SU-DHL-6 (cell line): ENCODE measurements at regions not wholly inside any gene's neighbourhood (a gene's known extent, or its start where the extent isn't known, plus 50 kb on each side); places are given as distances from the start of the nearest gene placed in this dataset.

Experiments used
- H2AFZ ChIP-seq: fragments of 200-600 bp; sonication (generic); 2 replicates; pipeline ENCODE4 v1.6.1; 2014; ENCODE audit warnings: low read depth, mild to moderate bottlenecking, moderate library complexity, mixed read lengths, antibody characterized with exemption, low read length; ENCODE audit not compliant: severe bottlenecking
- H3F3A ChIP-seq: fragments of 200-600 bp; shearing (Covaris generic); 2 replicates; pipeline ENCODE4 v1.6.0; 2016; ENCODE audit warnings: antibody characterized with exemption, mild to moderate bottlenecking; ENCODE audit not compliant: insufficient read depth
- H3K27ac ChIP-seq: fragments of 200-600 bp; sonication (generic); 2 replicates; pipeline ENCODE4 v1.5.1; 2016; ENCODE audit warnings: low read depth, mild to moderate bottlenecking, low read length, moderate library complexity, mixed read lengths
- H3K27me3 ChIP-seq: fragments of 200-600 bp; sonication (generic), shearing (Covaris generic); 2 replicates; pipeline ENCODE4 v1.6.0; 2014; ENCODE audit warnings: mild to moderate bottlenecking, low read length
- H3K36me3 ChIP-seq: fragments of 200-600 bp; sonication (generic); 2 replicates; pipeline ENCODE4 v1.6.1; 2014; ENCODE audit warnings: mild to moderate bottlenecking, low read length, mixed read lengths
- H3K4me2 ChIP-seq: fragments of 300-600, 200-600 bp; shearing (Covaris generic), sonication (generic); 2 replicates; pipeline ENCODE4 v1.6.0; 2014; ENCODE audit warnings: low read length, low read depth, mild to moderate bottlenecking; ENCODE audit not compliant: poor library complexity, severe bottlenecking
- H3K4me3 ChIP-seq: fragments of 200-600 bp; sonication (generic); 2 replicates; pipeline ENCODE4 v1.5.1; 2014; ENCODE audit warnings: antibody characterized with exemption, low read length, mild to moderate bottlenecking, mixed read lengths; ENCODE audit not compliant: insufficient read depth, poor library complexity, severe bottlenecking
- H3K79me2 ChIP-seq: fragments of 200-600 bp; sonication (generic); 2 replicates; pipeline ENCODE4 v1.6.1; 2014; ENCODE audit warnings: mild to moderate bottlenecking, low read length, moderate library complexity; ENCODE audit not compliant: insufficient read depth
- H3K9ac ChIP-seq: fragments of 200-600 bp; sonication (generic); 2 replicates; pipeline ENCODE4 v1.7.0; 2014; ENCODE audit warnings: mild to moderate bottlenecking, low read length
- H3K9me2 ChIP-seq: fragments of 200-600 bp; sonication (generic); replicated peaks from 2 replicates; pipeline ENCODE4 v1.6.1; 2014; ENCODE audit warnings: low read length; ENCODE audit not compliant: insufficient read depth
- H3K9me3 ChIP-seq: fragments of 200-600 bp; sonication (generic); 2 replicates; pipeline ENCODE4 v1.6.1; 2014; ENCODE audit warnings: low read length, mixed read lengths; ENCODE audit not compliant: insufficient read depth
- H4K20me1 ChIP-seq: fragments of 200-600 bp; sonication (generic); 2 replicates; pipeline ENCODE4 v1.6.1; 2014; ENCODE audit warnings: low read depth, mild to moderate bottlenecking, antibody characterized with exemption, low read length, moderate library complexity, mixed read lengths
- EZH2phosphoT487 ChIP-seq: fragments of 200-600 bp; sonication (generic), shearing (Covaris generic); conservative IDR thresholded peaks from 2 replicates; pipeline ENCODE4 v1.6.1; 2018; ENCODE audit warnings: mild to moderate bottlenecking, antibody characterized with exemption, low read length, moderate library complexity, mixed read lengths
- TF ChIP-seq, protein P1 (sequence below): fragments of 200-600 bp; sonication (generic); IDR thresholded peaks from one replicate; pipeline ENCODE4 v1.5.1; 2017; ENCODE audit warnings: antibody characterized with exemption, mild to moderate bottlenecking, low read length, moderate library complexity; ENCODE audit not compliant: insufficient read depth, poor library complexity, severe bottlenecking

DNA sequence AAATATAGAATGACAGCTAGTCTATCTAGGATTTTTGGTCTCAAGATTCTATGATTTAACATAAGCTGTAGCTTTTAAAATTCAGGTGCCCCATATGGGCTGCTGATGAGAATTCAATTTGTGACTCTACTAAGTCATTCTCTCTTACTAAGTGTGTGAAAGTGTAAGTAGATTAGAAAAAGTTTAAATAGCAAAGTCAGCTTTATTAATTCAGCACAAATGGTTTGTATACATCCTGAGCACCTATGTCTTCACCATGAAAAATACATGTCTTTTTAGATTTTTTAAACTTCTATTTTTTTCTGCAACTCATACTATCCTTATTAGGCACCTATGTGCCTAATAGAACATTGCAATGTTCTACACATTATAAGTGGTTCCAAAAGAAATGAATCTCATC, 157.1 kb downstream of the METTL4 start:
- Histone ChIP-seq H3K9me3 (no peaks in the 10 kb centered on the region), H3K79me2 (no peaks in the 10 kb centered on the region), H3F3A (no peaks in the 10 kb centered on the region), H3K9me2 (no peaks in the 10 kb centered on the region), H2AFZ (no peak overlapping the region), H3K4me2 (no peak overlapping the region), H4K20me1 (no peaks in the 10 kb centered on the region), H3K27me3 (no peaks in the 10 kb centered on the region), H3K27ac (no peak overlapping the region), H3K4me3 (no peak overlapping the region), H3K9ac (no peak overlapping the region), H3K36me3 (no peaks in the 10 kb centered on the region)
- no peak for TF ChIP-seq EZH2phosphoT487
- TF ChIP-seq, protein P1, sequence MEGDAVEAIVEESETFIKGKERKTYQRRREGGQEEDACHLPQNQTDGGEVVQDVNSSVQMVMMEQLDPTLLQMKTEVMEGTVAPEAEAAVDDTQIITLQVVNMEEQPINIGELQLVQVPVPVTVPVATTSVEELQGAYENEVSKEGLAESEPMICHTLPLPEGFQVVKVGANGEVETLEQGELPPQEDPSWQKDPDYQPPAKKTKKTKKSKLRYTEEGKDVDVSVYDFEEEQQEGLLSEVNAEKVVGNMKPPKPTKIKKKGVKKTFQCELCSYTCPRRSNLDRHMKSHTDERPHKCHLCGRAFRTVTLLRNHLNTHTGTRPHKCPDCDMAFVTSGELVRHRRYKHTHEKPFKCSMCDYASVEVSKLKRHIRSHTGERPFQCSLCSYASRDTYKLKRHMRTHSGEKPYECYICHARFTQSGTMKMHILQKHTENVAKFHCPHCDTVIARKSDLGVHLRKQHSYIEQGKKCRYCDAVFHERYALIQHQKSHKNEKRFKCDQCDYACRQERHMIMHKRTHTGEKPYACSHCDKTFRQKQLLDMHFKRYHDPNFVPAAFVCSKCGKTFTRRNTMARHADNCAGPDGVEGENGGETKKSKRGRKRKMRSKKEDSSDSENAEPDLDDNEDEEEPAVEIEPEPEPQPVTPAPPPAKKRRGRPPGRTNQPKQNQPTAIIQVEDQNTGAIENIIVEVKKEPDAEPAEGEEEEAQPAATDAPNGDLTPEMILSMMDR = no peak

DNA sequence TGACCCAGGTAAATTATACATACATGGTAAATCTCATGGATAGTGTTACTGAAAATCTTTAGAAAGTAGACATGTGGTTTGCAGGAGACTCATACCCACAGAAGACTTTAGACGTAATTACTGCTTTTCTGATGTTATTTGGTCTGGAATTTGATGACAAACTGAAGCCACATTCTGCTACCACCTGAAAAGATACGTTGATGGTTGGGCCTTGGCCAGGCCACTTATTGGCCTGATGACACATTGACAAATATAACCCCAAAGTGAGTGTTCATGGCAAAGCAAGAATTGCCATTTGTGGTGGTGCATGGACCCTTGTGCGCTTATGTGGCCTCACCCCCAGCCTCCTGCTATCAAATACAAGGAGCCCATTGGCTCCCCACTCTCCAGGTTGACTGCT, 155.6 kb downstream of the METTL4 start:
- Histone ChIP-seq H3K4me3 (no peak overlapping the region), H3K27ac (no peak overlapping the region), H3K9me3 (no peaks in the 10 kb centered on the region), H3F3A (no peaks in the 10 kb centered on the region), H3K4me2 (no peak overlapping the region), H3K9me2 (no peaks in the 10 kb centered on the region), H3K79me2 (no peaks in the 10 kb centered on the region), H2AFZ (no peak overlapping the region), H3K27me3 (no peaks in the 10 kb centered on the region), H4K20me1 (no peaks in the 10 kb centered on the region), H3K9ac (no peak overlapping the region), H3K36me3 (no peaks in the 10 kb centered on the region)
- TF ChIP-seq, protein P1 = no peak
- TF ChIP-seq EZH2phosphoT487 = no peak

DNA sequence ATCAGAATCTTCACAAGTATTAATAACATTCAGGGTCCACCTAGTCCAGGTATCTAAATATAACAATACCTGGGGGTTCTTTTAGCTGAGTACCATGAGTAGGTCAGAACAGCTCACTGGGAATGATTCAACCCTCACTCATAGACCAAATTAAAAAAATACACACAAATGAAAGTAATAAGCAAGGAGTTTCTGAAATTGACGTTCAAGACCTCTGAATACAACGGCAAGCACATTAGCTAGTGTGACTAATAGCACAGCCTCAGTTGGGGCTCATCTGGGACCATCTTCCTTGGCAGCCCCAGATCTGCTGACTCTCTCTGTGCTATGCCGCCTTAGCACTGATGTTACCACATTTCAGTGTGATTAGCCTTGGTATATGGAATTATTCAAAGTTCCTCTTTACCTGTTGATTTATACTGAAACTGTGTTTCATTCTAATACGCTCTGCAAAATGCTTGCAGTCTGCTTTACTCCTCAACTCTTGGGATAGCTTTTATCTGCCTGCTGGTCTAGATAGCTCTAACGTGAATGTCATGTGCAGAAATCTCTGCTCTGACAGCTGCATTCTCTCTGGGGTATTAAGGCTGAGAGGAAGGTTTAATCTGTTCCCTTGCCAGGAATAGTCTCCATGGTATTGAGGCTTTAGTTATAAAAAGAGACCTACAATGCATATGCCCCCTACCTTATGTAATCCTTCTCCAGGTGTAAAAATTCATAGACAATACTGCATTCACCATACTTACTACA, 153.3 kb downstream of the METTL4 start:
- Histone ChIP-seq H3K27ac (no peak overlapping the region), H3K9me3 (no peaks in the 10 kb centered on the region), H3K4me2 (no peak overlapping the region), H2AFZ (no peak overlapping the region), H3K27me3 (no peaks in the 10 kb centered on the region), H3K36me3 (no peaks in the 10 kb centered on the region), H3K9ac (no peak overlapping the region), H3K9me2 (no peaks in the 10 kb centered on the region), H3F3A (no peaks in the 10 kb centered on the region), H3K79me2 (no peaks in the 10 kb centered on the region), H4K20me1 (no peaks in the 10 kb centered on the region), H3K4me3 (no peak overlapping the region)
- TF ChIP-seq, protein P1 = no peak
- no peak for TF ChIP-seq EZH2phosphoT487
